GM12875 (cell line): ENCODE measurements at regions not wholly inside any gene's neighbourhood (a gene's known extent, or its start where the extent isn't known, plus 50 kb on each side); places are given as distances from the start of the nearest gene placed in this dataset.
"Not testable (repeated sequence)": the region's sequence is repeated elsewhere in the genome, so short reads cannot be mapped to it uniquely, and the experiment has no call there.

ENCODE experiments used
- H3K4me3 ChIP-seq: one replicate; pipeline ENCODE4 v1.5.1; 2011; ENCODE audit warnings: low read depth, low read length, control low read depth
- TF ChIP-seq, protein P1 (sequence below): IDR thresholded peaks from 2 replicates; pipeline ENCODE4 v1.5.1; 2011; ENCODE audit warnings: low read depth, mild to moderate bottlenecking, control low read depth, inconsistent platforms, low read length, moderate library complexity, borderline replicate concordance; ENCODE audit not compliant: insufficient read depth

- not testable (repeated sequence) for H3K4me3 ChIP-seq
These were observed 79.5 kb upstream of the ABCD2 start for GRCh38 chr12:39699079-39699478.

DNA sequence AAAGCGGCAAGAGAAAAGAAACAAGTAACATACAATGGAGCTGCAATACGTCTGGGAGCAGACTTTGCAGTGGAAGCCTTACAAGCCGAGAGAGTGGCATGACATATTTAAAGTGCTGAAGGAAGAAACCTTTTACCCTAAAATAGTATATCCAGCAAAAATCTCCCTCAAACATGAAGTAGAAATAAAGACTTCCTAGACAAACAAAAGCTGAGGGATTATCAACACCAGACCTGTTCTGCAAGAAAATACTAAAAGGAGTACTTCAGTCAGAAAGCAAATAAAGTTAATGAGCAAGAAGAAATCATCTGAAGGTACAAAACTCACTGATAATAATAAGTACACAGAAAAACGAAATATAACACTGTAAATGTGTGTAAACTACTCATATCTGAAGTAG is 77.5 kb upstream of the ABCD2 start:
- TF ChIP-seq, protein P1, sequence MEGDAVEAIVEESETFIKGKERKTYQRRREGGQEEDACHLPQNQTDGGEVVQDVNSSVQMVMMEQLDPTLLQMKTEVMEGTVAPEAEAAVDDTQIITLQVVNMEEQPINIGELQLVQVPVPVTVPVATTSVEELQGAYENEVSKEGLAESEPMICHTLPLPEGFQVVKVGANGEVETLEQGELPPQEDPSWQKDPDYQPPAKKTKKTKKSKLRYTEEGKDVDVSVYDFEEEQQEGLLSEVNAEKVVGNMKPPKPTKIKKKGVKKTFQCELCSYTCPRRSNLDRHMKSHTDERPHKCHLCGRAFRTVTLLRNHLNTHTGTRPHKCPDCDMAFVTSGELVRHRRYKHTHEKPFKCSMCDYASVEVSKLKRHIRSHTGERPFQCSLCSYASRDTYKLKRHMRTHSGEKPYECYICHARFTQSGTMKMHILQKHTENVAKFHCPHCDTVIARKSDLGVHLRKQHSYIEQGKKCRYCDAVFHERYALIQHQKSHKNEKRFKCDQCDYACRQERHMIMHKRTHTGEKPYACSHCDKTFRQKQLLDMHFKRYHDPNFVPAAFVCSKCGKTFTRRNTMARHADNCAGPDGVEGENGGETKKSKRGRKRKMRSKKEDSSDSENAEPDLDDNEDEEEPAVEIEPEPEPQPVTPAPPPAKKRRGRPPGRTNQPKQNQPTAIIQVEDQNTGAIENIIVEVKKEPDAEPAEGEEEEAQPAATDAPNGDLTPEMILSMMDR, result no peak
- H3K4me3 ChIP-seq, result no peak overlapping the region

DNA sequence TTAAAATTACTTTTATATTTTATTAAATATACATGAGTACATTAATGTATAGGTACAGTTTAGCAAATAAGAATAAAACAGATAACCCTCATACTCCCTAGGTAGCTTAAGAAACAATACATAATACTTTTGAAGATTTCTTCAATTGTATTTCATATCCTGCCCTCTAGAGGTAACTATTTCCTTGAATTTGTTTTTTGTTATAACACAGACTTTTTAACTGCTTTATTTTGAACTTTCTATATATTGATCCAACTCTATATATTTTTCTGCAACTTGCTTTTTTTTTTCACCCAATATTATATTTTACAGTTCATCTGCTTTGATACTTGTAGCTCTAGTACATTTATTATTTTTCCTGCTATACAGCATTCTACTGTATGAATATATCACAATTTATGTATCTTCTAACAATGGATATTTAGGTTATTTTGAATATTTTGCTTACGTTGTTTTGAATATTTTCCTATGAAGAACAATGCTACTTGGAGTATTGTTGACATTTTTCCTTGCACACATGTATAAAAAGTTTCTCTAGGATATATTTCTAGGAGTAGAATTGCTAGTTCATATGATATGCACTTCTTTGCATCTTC is 72.8 kb upstream of the ABCD2 start:
- TF ChIP-seq, protein P1, result no peak
- H3K4me3 ChIP-seq, result no peak overlapping the region

GRCh38 chr12:39685854-39686657 is 66.5 kb upstream of the ABCD2 start:
- TF ChIP-seq, protein P1, result no peak
- H3K4me3 ChIP-seq, result no peak overlapping the region

DNA sequence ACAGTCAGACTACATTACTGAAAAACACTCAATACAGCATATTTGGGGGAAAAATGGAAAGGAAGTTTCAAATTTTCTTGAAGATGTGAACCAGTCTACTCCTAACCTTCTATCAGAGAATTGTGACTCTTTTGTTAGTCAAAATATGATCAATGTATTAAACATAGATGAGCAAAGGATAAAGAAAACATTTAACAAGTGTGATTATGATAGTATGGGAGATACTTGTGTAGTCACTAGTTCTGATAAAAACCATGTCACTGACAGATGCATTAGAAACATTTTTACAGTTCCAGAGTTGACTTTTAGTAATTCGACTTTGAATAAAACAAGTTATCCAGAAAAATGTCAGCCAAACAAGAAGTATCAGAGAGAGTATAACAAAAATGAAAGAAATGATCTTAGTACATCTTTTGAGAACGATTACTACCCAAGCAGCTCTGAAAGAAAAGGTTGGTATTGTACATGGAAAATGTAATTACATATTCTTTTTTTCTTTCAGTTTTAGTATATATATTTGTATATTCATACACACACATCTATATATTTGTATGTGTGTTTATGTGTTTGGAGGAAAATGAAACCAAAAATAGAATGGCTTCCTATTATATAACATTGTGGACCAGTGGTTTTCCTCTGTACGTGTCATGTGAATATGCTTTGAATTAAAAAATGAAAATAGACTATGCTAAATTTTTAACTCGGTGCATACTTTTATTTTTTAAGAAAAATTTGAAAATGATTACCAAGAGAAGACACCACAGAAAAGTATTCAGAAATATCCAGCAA is 63.3 kb upstream of the ABCD2 start:
- H3K4me3 ChIP-seq, result no peak overlapping the region
- TF ChIP-seq, protein P1, result no peak

GRCh38 chr12:39675263-39675662 is 55.7 kb upstream of the ABCD2 start:
- TF ChIP-seq, protein P1, result no peak
- H3K4me3 ChIP-seq, result no peak overlapping the region

DNA sequence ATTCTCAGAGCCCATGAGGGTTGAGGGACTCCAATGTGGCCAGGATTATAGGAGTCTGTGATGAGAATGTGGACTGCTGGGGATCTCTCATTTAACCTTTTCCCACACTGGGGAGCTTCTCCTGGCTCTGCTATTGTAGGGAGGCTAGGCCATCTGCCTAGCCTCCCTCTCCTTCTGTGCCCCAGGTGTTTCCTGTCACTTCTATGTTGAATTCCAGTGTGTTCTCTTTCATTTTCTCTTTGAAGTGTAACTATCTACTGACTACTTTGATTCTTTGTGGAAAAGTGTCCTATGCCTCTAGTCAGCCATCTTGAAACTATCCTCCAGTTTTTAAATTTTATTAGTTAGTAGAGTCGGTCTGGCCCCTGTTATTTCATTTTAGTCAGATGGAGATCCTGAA is 53.4 kb upstream of the ABCD2 start:
- TF ChIP-seq, protein P1, result no peak
- H3K4me3 ChIP-seq, result no peak overlapping the region
